ENCODE measurements at regions not wholly inside any gene's neighbourhood (a gene's known extent, or its start where the extent isn't known, plus 50 kb on each side); places are given as distances from the start of the nearest gene placed in this dataset.

GRCh38 chr2:42970151-42970550, 177.8 kb upstream of the HAAO start:
- Histone ChIP-seq H3K27me3 (ENCODE audit: insufficient read depth, low read length) (peaks cover 2% of the 10 kb centered on the region), H2AFZ (ENCODE audit: low read depth, low read length) (no peak overlapping the region), H3K4me3 (ENCODE audit: low read length) (no peak overlapping the region), H3K4me1 (ENCODE audit: insufficient read depth, low read length) (peaks cover 3% of the 10 kb centered on the region), H3K36me3 (ENCODE audit: insufficient read depth, low read length) (no peaks in the 10 kb centered on the region), H3K9me3 (ENCODE audit: low read length) (no peaks in the 10 kb centered on the region)

- Histone ChIP-seq H3K4me1 (ENCODE audit: insufficient read depth, low read length) (no peaks in the 10 kb centered on the region), H3K27me3 (ENCODE audit: insufficient read depth, low read length) (peaks cover 2% of the 10 kb centered on the region), H2AFZ (ENCODE audit: low read depth, low read length) (no peak overlapping the region), H3K9me3 (ENCODE audit: low read length) (no peaks in the 10 kb centered on the region), H3K36me3 (ENCODE audit: insufficient read depth, low read length) (no peaks in the 10 kb centered on the region), H3K4me3 (ENCODE audit: low read length) (no peak overlapping the region)
Observed at GRCh38 chr2:42969231-42970150, 177.1 kb upstream of the HAAO start.

- no peaks in the 10 kb centered on the region for H3K4me1 ChIP-seq (ENCODE audit: insufficient read depth, low read length)
- H3K27me3 ChIP-seq (ENCODE audit: insufficient read depth, low read length), result peaks cover 2% of the 10 kb centered on the region
- H3K4me3 ChIP-seq (ENCODE audit: low read length), result no peak overlapping the region
- no peaks in the 10 kb centered on the region for H3K36me3 ChIP-seq (ENCODE audit: insufficient read depth, low read length)
- H2AFZ ChIP-seq (ENCODE audit: low read depth, low read length), result no peak overlapping the region
- no peaks in the 10 kb centered on the region for H3K9me3 ChIP-seq (ENCODE audit: low read length)
Observed at GRCh38 chr2:42967959-42968674, 175.7 kb upstream of the HAAO start.

GRCh38 chr2:42965910-42966309, 173.5 kb upstream of the HAAO start:
- H3K36me3 ChIP-seq (ENCODE audit: insufficient read depth, low read length), result no peaks in the 10 kb centered on the region
- no peaks in the 10 kb centered on the region for H3K4me1 ChIP-seq (ENCODE audit: insufficient read depth, low read length)
- H3K9me3 ChIP-seq (ENCODE audit: low read length), result no peaks in the 10 kb centered on the region

DNA sequence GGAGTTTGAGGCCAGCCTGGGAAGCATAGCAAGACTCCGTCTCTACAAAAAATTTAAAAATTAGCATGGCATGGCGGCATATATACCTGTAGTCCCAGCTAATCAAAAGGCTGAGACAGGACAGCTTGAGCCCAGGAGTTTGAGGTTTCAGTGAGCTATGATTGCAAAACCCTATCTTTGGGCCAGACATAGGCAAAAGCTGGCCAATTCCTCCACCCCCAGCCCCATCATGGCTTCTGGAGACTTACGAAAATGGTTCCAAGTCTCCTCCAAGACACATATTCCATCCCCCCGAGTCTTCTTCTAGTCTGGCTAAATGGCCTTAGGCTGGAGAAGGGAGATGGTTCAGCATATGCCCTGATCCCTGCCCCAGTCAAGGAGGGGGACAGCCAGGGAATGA, 172.8 kb upstream of the HAAO start:
- Histone ChIP-seq H3K27me3 (ENCODE audit: insufficient read depth, low read length) (peaks cover 2% of the 10 kb centered on the region), H2AFZ (ENCODE audit: low read depth, low read length) (no peak overlapping the region), H3K4me1 (ENCODE audit: insufficient read depth, low read length) (no peaks in the 10 kb centered on the region), H3K9me3 (ENCODE audit: low read length) (no peaks in the 10 kb centered on the region), H3K36me3 (ENCODE audit: insufficient read depth, low read length) (no peaks in the 10 kb centered on the region), H3K4me3 (ENCODE audit: low read length) (no peak overlapping the region)

More at GRCh38 chr2:42965910-42966309, 173.5 kb upstream of the HAAO start:
- Histone ChIP-seq H3K27me3 (ENCODE audit: insufficient read depth, low read length) (peaks cover 2% of the 10 kb centered on the region), H2AFZ (ENCODE audit: low read depth, low read length) (no peak overlapping the region), H3K4me3 (ENCODE audit: low read length) (no peak overlapping the region)

GRCh38 chr2:42964439-42965083, 172.2 kb upstream of the HAAO start:
- Histone ChIP-seq H3K36me3 (ENCODE audit: insufficient read depth, low read length) (no peaks in the 10 kb centered on the region), H2AFZ (ENCODE audit: low read depth, low read length) (no peak overlapping the region), H3K9me3 (ENCODE audit: low read length) (no peaks in the 10 kb centered on the region), H3K4me1 (ENCODE audit: insufficient read depth, low read length) (peaks cover under 1% of the 10 kb centered on the region), H3K27me3 (ENCODE audit: insufficient read depth, low read length) (no peaks in the 10 kb centered on the region), H3K4me3 (ENCODE audit: low read length) (no peak overlapping the region)

DNA sequence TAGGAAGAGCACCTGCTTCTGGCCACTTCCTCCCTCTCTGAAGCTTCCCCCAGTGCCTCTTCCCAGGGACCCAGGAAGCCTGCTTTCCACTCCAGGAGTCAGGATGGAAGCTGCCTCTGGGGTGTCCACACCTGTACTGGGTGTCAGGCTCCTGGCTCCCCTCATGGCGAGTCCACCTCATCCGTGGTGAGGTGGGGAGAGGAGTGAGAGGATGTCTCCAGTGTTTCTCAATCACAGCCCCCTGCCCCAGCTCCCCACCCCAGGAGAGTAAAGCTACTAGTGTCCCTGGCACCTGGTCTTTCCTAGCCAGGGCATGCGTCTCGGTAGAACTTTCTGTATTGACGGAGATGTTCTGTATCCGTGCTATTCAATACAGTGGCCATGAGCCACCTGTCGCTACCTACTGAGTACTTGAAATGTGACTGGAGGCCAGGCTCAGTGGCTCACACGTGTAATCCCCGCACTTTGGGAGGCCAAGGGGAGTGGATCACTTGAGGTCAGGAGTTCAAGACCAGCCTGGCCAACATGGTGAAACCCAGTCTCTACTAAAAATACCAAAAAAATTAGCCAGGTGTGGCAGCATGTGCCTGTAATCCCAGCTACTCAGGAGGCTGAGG, 171.2 kb upstream of the HAAO start:
- no peak overlapping the region for H3K4me3 ChIP-seq (ENCODE audit: low read length)
- no peaks in the 10 kb centered on the region for H3K36me3 ChIP-seq (ENCODE audit: insufficient read depth, low read length)
- no peaks in the 10 kb centered on the region for H3K9me3 ChIP-seq (ENCODE audit: low read length)
- H3K27me3 ChIP-seq (ENCODE audit: insufficient read depth, low read length), result no peaks in the 10 kb centered on the region
- H2AFZ ChIP-seq (ENCODE audit: low read depth, low read length), result no peak overlapping the region
- peaks cover 9% of the 10 kb centered on the region for H3K4me1 ChIP-seq (ENCODE audit: insufficient read depth, low read length)

DNA sequence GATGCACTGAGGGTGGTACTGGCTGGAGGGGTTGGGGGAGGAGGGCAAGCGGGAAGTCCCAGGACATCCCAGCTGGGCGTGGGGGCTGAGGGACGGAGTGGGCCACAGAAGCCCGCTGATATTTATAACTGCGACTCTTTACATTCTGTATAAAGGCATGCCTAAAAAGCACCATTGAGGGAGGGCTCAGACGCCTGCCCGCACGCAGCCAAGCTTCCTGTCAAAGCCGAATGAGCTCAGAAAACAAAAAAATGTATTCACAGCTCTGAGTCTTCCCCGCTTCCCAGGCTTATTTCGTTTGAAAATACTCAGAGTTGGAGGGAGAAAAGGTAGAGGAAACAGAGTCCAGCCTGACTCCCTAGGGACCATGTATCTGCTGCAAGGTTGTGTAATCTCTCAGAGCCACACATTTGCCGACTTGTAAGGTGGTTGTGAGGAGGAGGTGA, 170.1 kb upstream of the HAAO start:
- peaks cover 13% of the 10 kb centered on the region for H3K4me1 ChIP-seq (ENCODE audit: insufficient read depth, low read length)

DNA sequence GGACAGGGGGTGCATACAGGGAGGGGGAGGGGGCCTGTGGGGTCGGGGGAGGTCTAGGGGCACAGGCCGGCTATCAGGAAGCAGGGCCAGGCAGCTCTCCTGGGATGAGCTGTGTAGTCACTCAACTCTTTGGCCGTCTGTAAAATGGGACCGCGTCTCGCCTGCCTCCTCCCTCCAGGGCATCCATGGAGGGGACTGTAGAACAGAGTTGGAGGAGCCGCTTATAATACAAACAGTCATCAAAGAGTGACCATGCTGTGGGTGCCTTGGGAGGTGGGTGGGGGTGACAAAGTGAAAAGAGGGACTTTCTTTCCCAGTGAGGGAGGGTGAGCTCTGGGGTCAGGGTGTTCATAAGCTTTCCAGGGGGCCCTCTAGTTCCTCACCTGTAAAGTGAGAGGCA, 169.6 kb upstream of the HAAO start:
- Histone ChIP-seq H3K9me3 (ENCODE audit: low read length) (no peaks in the 10 kb centered on the region), H2AFZ (ENCODE audit: low read depth, low read length) (no peak overlapping the region), H3K4me3 (ENCODE audit: low read length) (no peak overlapping the region), H3K4me1 (ENCODE audit: insufficient read depth, low read length) (peaks cover 18% of the 10 kb centered on the region), H3K27me3 (ENCODE audit: insufficient read depth, low read length) (no peaks in the 10 kb centered on the region), H3K36me3 (ENCODE audit: insufficient read depth, low read length) (no peaks in the 10 kb centered on the region)

More for the DNA sequence above, 170.1 kb upstream of the HAAO start:
- no peaks in the 10 kb centered on the region for H3K9me3 ChIP-seq (ENCODE audit: low read length)
- H3K27me3 ChIP-seq (ENCODE audit: insufficient read depth, low read length), result no peaks in the 10 kb centered on the region
- H3K36me3 ChIP-seq (ENCODE audit: insufficient read depth, low read length), result no peaks in the 10 kb centered on the region
- no peak overlapping the region for H2AFZ ChIP-seq (ENCODE audit: low read depth, low read length)
- H3K4me3 ChIP-seq (ENCODE audit: low read length), result no peak overlapping the region

- Histone ChIP-seq H3K9me3 (ENCODE audit: low read length) (no peaks in the 10 kb centered on the region), H2AFZ (ENCODE audit: low read depth, low read length) (no peak overlapping the region), H3K4me1 (ENCODE audit: insufficient read depth, low read length) (peaks cover 18% of the 10 kb centered on the region), H3K36me3 (ENCODE audit: insufficient read depth, low read length) (no peaks in the 10 kb centered on the region), H3K27me3 (ENCODE audit: insufficient read depth, low read length) (no peaks in the 10 kb centered on the region), H3K4me3 (ENCODE audit: low read length) (no peak overlapping the region)
Observed at GRCh38 chr2:42961385-42961811, 169.0 kb upstream of the HAAO start.

GRCh38 chr2:42960842-42961180, 168.4 kb upstream of the HAAO start:
- Histone ChIP-seq H3K4me3 (ENCODE audit: low read length) (no peak overlapping the region), H3K27me3 (ENCODE audit: insufficient read depth, low read length) (no peaks in the 10 kb centered on the region), H3K4me1 (ENCODE audit: insufficient read depth, low read length) (peaks cover 18% of the 10 kb centered on the region), H3K36me3 (ENCODE audit: insufficient read depth, low read length) (no peaks in the 10 kb centered on the region), H2AFZ (ENCODE audit: low read depth, low read length) (no peak overlapping the region), H3K9me3 (ENCODE audit: low read length) (no peaks in the 10 kb centered on the region)

GRCh38 chr2:42960002-42960841, 167.8 kb upstream of the HAAO start:
- Histone ChIP-seq H2AFZ (ENCODE audit: low read depth, low read length) (no peak overlapping the region), H3K27me3 (ENCODE audit: insufficient read depth, low read length) (no peaks in the 10 kb centered on the region), H3K4me1 (ENCODE audit: insufficient read depth, low read length) (peaks cover 18% of the 10 kb centered on the region), H3K4me3 (ENCODE audit: low read length) (no peak overlapping the region), H3K9me3 (ENCODE audit: low read length) (no peaks in the 10 kb centered on the region), H3K36me3 (ENCODE audit: insufficient read depth, low read length) (no peaks in the 10 kb centered on the region)
